DND-41 (cell line): ENCODE measurements at regions not wholly inside any gene's neighbourhood (a gene's known extent, or its start where the extent isn't known, plus 50 kb on each side); places are given as distances from the start of the nearest gene placed in this dataset.

Source experiments
- ATAC-seq: fragments of 200-7000 bp; cut with Tn5 transposase; 3 replicates; pipeline ENCODE4 v1.9.1; 2021; ENCODE audit warnings: low read depth; ENCODE audit not compliant: insufficient read depth
- DNase-seq: peaks from one replicate; pipeline ENCODE4 v3.0.0-alpha.2; 2020
- H2AFZ ChIP-seq: 2 replicates; pipeline ENCODE4 v1.6.0; 2012; ENCODE audit warnings: low read depth, low read length
- H3K27ac ChIP-seq: 2 replicates; pipeline ENCODE4 v1.5.1; 2012; ENCODE audit warnings: low read length, inconsistent platforms
- H3K27me3 ChIP-seq: fragments of 200-600 bp; sonication (generic); 2 replicates; pipeline ENCODE4 v1.6.0; 2012; ENCODE audit warnings: low read length, mild to moderate bottlenecking, inconsistent platforms; ENCODE audit not compliant: insufficient read depth, poor library complexity
- H3K36me3 ChIP-seq: 2 replicates; pipeline ENCODE4 v1.5.1; 2012; ENCODE audit warnings: low read length, inconsistent platforms; ENCODE audit not compliant: insufficient read depth
- H3K4me1 ChIP-seq: 2 replicates; pipeline ENCODE4 v1.5.1; 2012; ENCODE audit warnings: mild to moderate bottlenecking, low read length; ENCODE audit not compliant: insufficient read depth
- H3K4me2 ChIP-seq: 2 replicates; pipeline ENCODE4 v1.6.0; 2012; ENCODE audit warnings: mild to moderate bottlenecking, moderate library complexity, low read length, inconsistent platforms; ENCODE audit not compliant: insufficient read depth
- H3K4me3 ChIP-seq, 2 experiments: fragments of 200-600 bp in 1 of 2; shearing (Covaris generic) in 1 of 2; 2 replicates each; pipeline ENCODE4 v1.5.1; 2012 to 2016; ENCODE audit warnings: inconsistent platforms in 2 of 2, low read length in 2 of 2, mild to moderate bottlenecking in 2 of 2, low read depth in 1 of 2, moderate library complexity in 1 of 2
- H3K79me2 ChIP-seq: 2 replicates; pipeline ENCODE4 v1.6.0; 2012; ENCODE audit warnings: low read length, inconsistent platforms; ENCODE audit not compliant: insufficient read depth
- H3K9ac ChIP-seq: 2 replicates; pipeline ENCODE4 v1.6.0; 2012; ENCODE audit warnings: low read depth, mild to moderate bottlenecking, inconsistent platforms, low read length, moderate library complexity
- H3K9me3 ChIP-seq: 2 replicates; pipeline ENCODE4 v1.5.1; 2012; ENCODE audit warnings: low read length, moderate library complexity, mild to moderate bottlenecking, inconsistent platforms; ENCODE audit not compliant: insufficient read depth, severe bottlenecking
- H4K20me1 ChIP-seq: 2 replicates; pipeline ENCODE4 v1.6.0; 2012; ENCODE audit warnings: low read length; ENCODE audit not compliant: insufficient read depth
- CTCF ChIP-seq: IDR thresholded peaks from 2 replicates; pipeline ENCODE4 v1.5.1; 2012; ENCODE audit warnings: borderline replicate concordance, low read length, moderate library complexity, mild to moderate bottlenecking; ENCODE audit not compliant: poor library complexity, severe bottlenecking; ENCODE audit errors: extremely low read depth
- EZH2 ChIP-seq: IDR thresholded peaks from 3 replicates; pipeline ENCODE4 v1.6.1; 2012; ENCODE audit warnings: borderline replicate concordance, low read depth, mild to moderate bottlenecking, moderate library complexity, low read length, inconsistent platforms; ENCODE audit not compliant: severe bottlenecking

- Histone ChIP-seq H3K27me3 (no peaks in the 10 kb centered on the region), H3K79me2 (no peaks in the 10 kb centered on the region), H4K20me1 (no peaks in the 10 kb centered on the region), H3K9me3 (no peaks in the 10 kb centered on the region), H2AFZ (no peak overlapping the region), H3K27ac (no peak overlapping the region), H3K9ac (no peak overlapping the region), H3K36me3 (no peaks in the 10 kb centered on the region), H3K4me2 (no peak overlapping the region), H3K4me3 (no peak overlapping the region), H3K4me1 (no peaks in the 10 kb centered on the region)
- no peak for ATAC-seq
- TF ChIP-seq CTCF (no peak), EZH2 (no peak)
- no peak for DNase-seq
Measured at GRCh38 chr7:52462474-52462873, 573.0 kb upstream of the POM121L12 start.

GRCh38 chr7:52455571-52455970 lies 579.9 kb upstream of the POM121L12 start:
- Histone ChIP-seq H3K9ac (no peak overlapping the region), H2AFZ (no peak overlapping the region), H3K79me2 (no peaks in the 10 kb centered on the region), H3K27ac (no peak overlapping the region), H4K20me1 (no peaks in the 10 kb centered on the region), H3K4me1 (no peaks in the 10 kb centered on the region), H3K36me3 (no peaks in the 10 kb centered on the region), H3K4me2 (no peak overlapping the region), H3K9me3 (no peaks in the 10 kb centered on the region), H3K4me3 (no peak overlapping the region), H3K27me3 (no peaks in the 10 kb centered on the region)
- no peak for TF ChIP-seq EZH2
- TF ChIP-seq CTCF = no peak
- DNase-seq = no peak
- ATAC-seq = no peak

- H3K4me2 ChIP-seq = no peak overlapping the region
- no peaks in the 10 kb centered on the region for H3K79me2 ChIP-seq
- H3K36me3 ChIP-seq = no peaks in the 10 kb centered on the region
- TF ChIP-seq EZH2 = no peak
- TF ChIP-seq CTCF = no peak
- DNase-seq = no peak
- H3K27me3 ChIP-seq = no peaks in the 10 kb centered on the region
- no peak for ATAC-seq
- H3K9me3 ChIP-seq = no peaks in the 10 kb centered on the region
- H3K9ac ChIP-seq = no peak overlapping the region
- H3K4me1 ChIP-seq = no peaks in the 10 kb centered on the region
- no peak overlapping the region for H3K4me3 ChIP-seq
- H2AFZ ChIP-seq = no peak overlapping the region
- no peak overlapping the region for H3K27ac ChIP-seq
- no peaks in the 10 kb centered on the region for H4K20me1 ChIP-seq
Measured at GRCh38 chr7:52450816-52451215, 584.6 kb upstream of the POM121L12 start.
